ENCODE measurements at regions not wholly inside any gene's neighbourhood (a gene's known extent, or its start where the extent isn't known, plus 50 kb on each side); places are given as distances from the start of the nearest gene placed in this dataset.
"Not testable (repeated sequence)": the region's sequence is repeated elsewhere in the genome, so short reads cannot be mapped to it uniquely, and the experiment has no call there.

DNA sequence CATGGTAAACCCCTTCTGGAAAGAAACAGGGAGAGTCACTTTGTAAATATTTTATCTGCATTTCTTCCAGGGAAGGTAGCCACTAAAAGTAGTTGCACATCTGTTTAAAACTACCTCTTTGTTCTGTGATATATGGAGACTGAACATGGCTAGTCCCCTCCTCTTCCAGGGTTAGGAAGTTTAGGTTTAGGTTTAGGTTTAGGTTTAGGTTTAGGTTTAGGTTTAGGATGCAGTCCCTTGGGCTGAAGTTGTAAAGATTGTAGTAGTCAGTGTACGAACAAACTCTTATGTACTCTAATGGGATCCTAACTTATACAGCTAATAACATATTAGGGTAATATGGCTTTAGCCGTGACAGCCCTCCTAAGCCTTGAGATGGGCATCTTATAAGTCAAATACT is 880.2 kb upstream of the TMEFF2 start:
- Histone ChIP-seq H3K9ac (ENCODE audit: low read length in 2 of 2) (no peak overlapping the region), H3K36me3 (ENCODE audit: control insufficient read depth in 2 of 2, insufficient read depth in 2 of 2, low read length in 2 of 2) (no peaks in the 10 kb centered on the region), H3K27me3 (ENCODE audit: control insufficient read depth in 1 of 2, insufficient read depth in 2 of 2, low read length in 2 of 2) (no peaks in the 10 kb centered on the region), H3K9me3 (ENCODE audit: control insufficient read depth in 2 of 2, low read length in 2 of 2) (no peaks in the 10 kb centered on the region), H3K27ac (ENCODE audit: low read length) (no peak overlapping the region), H3K4me3 (ENCODE audit: low read length in 2 of 2) (no peak overlapping the region), H3K4me1 (ENCODE audit: control insufficient read depth, insufficient read depth, low read length) (no peaks in the 10 kb centered on the region)

DNA sequence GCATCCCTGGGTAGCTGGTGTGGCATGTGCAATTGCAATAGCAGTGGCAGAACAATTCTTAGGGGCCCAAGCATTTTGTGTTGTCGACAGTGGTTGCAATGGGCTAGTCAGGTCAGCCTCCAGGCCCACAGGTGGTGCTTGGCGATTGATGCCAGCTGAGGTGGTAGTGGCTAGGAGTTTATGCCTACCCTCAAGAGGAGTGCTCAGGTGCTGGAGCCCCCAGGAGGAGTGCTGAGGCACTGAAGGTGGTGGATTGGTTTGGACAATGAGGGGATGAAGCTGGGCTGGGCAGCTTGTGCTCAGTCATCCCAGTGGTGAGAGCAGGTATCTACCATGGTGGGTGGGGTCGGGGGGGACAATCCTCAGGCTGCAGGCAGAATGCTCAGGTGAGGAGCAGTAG is 877.9 kb upstream of the TMEFF2 start:
- H3K9me3 ChIP-seq (ENCODE audit: control insufficient read depth in 2 of 2, low read length in 2 of 2) = no peaks in the 10 kb centered on the region

DNA sequence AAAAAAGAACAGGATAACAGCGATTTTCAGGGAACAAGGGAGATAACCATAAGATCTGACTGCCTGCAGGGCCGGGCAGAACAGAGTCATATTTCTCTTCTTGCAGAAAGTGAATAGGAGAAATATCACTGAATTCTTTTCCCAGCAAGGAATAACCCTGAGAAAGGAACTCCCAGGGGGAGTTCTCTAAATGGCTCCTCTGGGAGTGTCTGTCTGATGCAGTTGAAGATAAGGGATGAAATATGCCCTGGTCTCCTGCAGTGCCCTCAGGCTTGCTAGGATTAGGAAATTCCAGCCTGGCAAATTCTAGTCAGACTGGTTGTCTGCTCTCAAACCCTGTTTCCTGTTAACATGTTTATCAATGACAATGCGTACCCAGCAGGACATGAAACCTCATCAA is 830.8 kb upstream of the TMEFF2 start:
- H3K4me3 ChIP-seq (ENCODE audit: low read length in 2 of 2); H3K9me3 ChIP-seq (ENCODE audit: control insufficient read depth in 2 of 2, low read length in 2 of 2); H3K9ac ChIP-seq (ENCODE audit: low read length in 2 of 2); H3K36me3 ChIP-seq (ENCODE audit: control insufficient read depth in 2 of 2, insufficient read depth in 2 of 2, low read length in 2 of 2); H3K4me1 ChIP-seq (ENCODE audit: control insufficient read depth, insufficient read depth, low read length); H3K27ac ChIP-seq (ENCODE audit: low read length); H3K27me3 ChIP-seq (ENCODE audit: control insufficient read depth in 1 of 2, insufficient read depth in 2 of 2, low read length in 2 of 2): not testable (repeated sequence)

More for the DNA sequence above, 877.9 kb upstream of the TMEFF2 start:
- H3K4me1 ChIP-seq (ENCODE audit: control insufficient read depth, insufficient read depth, low read length) = no peaks in the 10 kb centered on the region
- no peak overlapping the region for H3K9ac ChIP-seq (ENCODE audit: low read length in 2 of 2)
- no peak overlapping the region for H3K4me3 ChIP-seq (ENCODE audit: low read length in 2 of 2)
- H3K27me3 ChIP-seq (ENCODE audit: control insufficient read depth in 1 of 2, insufficient read depth in 2 of 2, low read length in 2 of 2) = no peaks in the 10 kb centered on the region
- no peak overlapping the region for H3K27ac ChIP-seq (ENCODE audit: low read length)
- no peaks in the 10 kb centered on the region for H3K36me3 ChIP-seq (ENCODE audit: control insufficient read depth in 2 of 2, insufficient read depth in 2 of 2, low read length in 2 of 2)

DNA sequence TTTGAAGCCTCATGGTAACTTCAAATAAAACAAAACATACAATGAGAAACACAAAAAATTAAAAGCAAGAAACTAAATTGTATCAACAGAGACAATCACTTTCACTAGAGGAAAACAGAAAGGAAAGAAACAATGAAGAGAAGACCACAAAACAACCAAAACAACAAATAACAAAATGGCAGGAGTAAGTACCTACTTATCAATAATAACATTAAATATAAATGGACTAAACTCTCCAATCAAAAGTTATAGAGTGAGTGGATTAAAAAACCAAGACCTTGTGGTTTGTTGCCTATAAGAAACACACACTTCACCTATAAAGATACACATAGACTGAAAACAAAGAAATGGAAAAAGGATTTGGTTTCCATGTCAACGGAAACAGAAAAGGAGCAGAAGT is 830.1 kb upstream of the TMEFF2 start:
- no peaks in the 10 kb centered on the region for H3K27me3 ChIP-seq (ENCODE audit: control insufficient read depth in 1 of 2, insufficient read depth in 2 of 2, low read length in 2 of 2)
- no peaks in the 10 kb centered on the region for H3K4me1 ChIP-seq (ENCODE audit: control insufficient read depth, insufficient read depth, low read length)
- H3K36me3 ChIP-seq (ENCODE audit: control insufficient read depth in 2 of 2, insufficient read depth in 2 of 2, low read length in 2 of 2) = no peaks in the 10 kb centered on the region
- H3K4me3 ChIP-seq (ENCODE audit: low read length in 2 of 2) = no peak overlapping the region
- H3K27ac ChIP-seq (ENCODE audit: low read length) = no peak overlapping the region
- H3K9me3 ChIP-seq (ENCODE audit: control insufficient read depth in 2 of 2, low read length in 2 of 2) = peaks cover 0 to 2% of the 10 kb centered on the region in 2 donors
- no peak overlapping the region for H3K9ac ChIP-seq (ENCODE audit: low read length in 2 of 2)

DNA sequence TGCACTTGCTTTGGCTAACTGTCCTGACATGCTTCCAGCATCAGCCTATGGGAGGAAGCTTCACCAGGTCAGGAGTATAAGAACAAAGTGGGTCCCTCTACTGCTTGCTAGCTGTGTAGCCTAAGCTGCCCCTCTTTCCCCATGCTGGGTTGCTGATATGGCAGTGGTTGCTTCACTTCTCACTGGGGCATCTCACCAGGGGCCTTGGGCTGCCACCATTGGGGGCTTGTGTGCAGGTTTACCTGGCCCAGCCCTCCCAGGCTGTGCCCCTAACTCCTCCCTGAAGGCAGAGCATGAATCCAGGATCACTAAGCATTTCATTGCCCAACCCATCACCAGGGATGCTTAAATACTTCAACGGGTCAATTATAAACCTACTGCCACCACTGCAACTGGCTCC is 817.1 kb upstream of the TMEFF2 start:
- Histone ChIP-seq H3K9ac (ENCODE audit: low read length in 2 of 2) (no peak overlapping the region), H3K4me1 (ENCODE audit: control insufficient read depth, insufficient read depth, low read length) (no peaks in the 10 kb centered on the region), H3K9me3 (ENCODE audit: control insufficient read depth in 2 of 2, low read length in 2 of 2) (no peaks in the 10 kb centered on the region), H3K4me3 (ENCODE audit: low read length in 2 of 2) (no peak overlapping the region), H3K27me3 (ENCODE audit: control insufficient read depth in 1 of 2, insufficient read depth in 2 of 2, low read length in 2 of 2) (no peaks in the 10 kb centered on the region), H3K36me3 (ENCODE audit: control insufficient read depth in 2 of 2, insufficient read depth in 2 of 2, low read length in 2 of 2) (no peaks in the 10 kb centered on the region), H3K27ac (ENCODE audit: low read length) (no peak overlapping the region)

DNA sequence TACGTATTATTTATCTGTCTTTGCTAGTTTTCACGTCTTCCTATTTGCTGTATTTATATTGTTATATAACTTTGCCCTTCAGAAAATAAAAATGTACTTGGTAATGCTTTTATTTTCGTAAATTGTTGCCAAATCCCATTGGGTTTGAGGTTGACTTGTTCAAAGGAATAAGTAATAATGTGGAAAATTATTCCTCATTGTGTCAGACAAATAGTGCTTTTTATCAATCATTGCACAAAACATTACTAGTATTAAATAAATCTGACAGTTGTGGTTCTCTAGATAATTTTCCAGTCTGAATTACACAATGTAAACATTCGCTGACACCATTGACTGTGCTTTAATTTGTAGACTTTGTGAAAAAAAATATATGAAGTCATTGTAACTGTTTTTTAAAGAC is 798.3 kb upstream of the TMEFF2 start:
- Histone ChIP-seq H3K27ac (ENCODE audit: low read length) (no peak overlapping the region), H3K4me1 (ENCODE audit: control insufficient read depth, insufficient read depth, low read length) (no peaks in the 10 kb centered on the region), H3K36me3 (ENCODE audit: control insufficient read depth in 2 of 2, insufficient read depth in 2 of 2, low read length in 2 of 2) (no peaks in the 10 kb centered on the region), H3K4me3 (ENCODE audit: low read length in 2 of 2) (no peak overlapping the region), H3K9ac (ENCODE audit: low read length in 2 of 2) (no peak overlapping the region), H3K9me3 (ENCODE audit: control insufficient read depth in 2 of 2, low read length in 2 of 2) (no peaks in the 10 kb centered on the region), H3K27me3 (ENCODE audit: control insufficient read depth in 1 of 2, insufficient read depth in 2 of 2, low read length in 2 of 2) (no peaks in the 10 kb centered on the region)

DNA sequence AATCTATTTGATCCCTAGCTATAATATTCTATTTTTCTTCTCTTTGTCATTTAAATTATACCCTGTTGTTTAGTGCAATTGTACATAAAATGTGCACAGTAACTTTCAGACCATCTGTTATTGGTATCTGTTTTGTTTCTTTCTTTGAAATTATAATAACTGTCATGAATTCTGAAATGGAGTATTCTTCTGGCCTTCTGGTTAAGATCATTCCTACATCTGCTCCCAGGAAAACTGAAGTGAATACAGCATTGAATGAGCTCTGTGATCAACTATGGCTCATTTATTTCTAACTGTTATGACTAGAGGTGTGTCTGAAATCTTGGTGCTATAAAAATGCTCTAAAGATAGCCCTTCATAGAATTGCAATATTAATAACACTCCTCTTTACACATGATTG is 788.4 kb upstream of the TMEFF2 start:
- Histone ChIP-seq H3K9me3 (ENCODE audit: control insufficient read depth in 2 of 2, low read length in 2 of 2) (no peaks in the 10 kb centered on the region), H3K4me3 (ENCODE audit: low read length in 2 of 2) (no peak overlapping the region), H3K36me3 (ENCODE audit: control insufficient read depth in 2 of 2, insufficient read depth in 2 of 2, low read length in 2 of 2) (no peaks in the 10 kb centered on the region), H3K27ac (ENCODE audit: low read length) (no peak overlapping the region), H3K4me1 (ENCODE audit: control insufficient read depth, insufficient read depth, low read length) (no peaks in the 10 kb centered on the region), H3K27me3 (ENCODE audit: control insufficient read depth in 1 of 2, insufficient read depth in 2 of 2, low read length in 2 of 2) (no peaks in the 10 kb centered on the region), H3K9ac (ENCODE audit: low read length in 2 of 2) (no peak overlapping the region)

DNA sequence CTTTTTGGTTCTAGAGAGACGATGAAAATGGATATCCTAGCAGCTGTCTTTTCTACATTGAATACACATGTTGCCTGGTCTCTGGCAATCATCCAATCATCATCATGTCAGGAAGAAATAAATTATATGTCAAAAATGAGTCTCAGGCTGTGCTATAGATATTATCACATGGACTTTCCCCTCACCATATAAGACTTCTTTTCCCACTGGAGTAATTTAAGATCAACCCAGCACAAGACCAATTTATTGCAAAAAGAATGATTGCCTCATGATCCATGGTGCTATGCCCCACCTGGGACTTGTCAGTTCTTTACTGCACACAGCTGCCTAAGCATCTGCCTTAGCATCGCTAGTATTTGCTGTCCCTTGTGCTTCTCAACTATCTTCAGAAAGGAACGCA is 783.7 kb upstream of the TMEFF2 start:
- H3K36me3 ChIP-seq (ENCODE audit: control insufficient read depth in 2 of 2, insufficient read depth in 2 of 2, low read length in 2 of 2) = no peaks in the 10 kb centered on the region
- no peaks in the 10 kb centered on the region for H3K9me3 ChIP-seq (ENCODE audit: control insufficient read depth in 2 of 2, low read length in 2 of 2)
- no peaks in the 10 kb centered on the region for H3K4me1 ChIP-seq (ENCODE audit: control insufficient read depth, insufficient read depth, low read length)
- H3K27ac ChIP-seq (ENCODE audit: low read length) = no peak overlapping the region
- H3K27me3 ChIP-seq (ENCODE audit: control insufficient read depth in 1 of 2, insufficient read depth in 2 of 2, low read length in 2 of 2) = no peaks in the 10 kb centered on the region
- H3K9ac ChIP-seq (ENCODE audit: low read length in 2 of 2) = no peak overlapping the region
- no peak overlapping the region for H3K4me3 ChIP-seq (ENCODE audit: low read length in 2 of 2)

DNA sequence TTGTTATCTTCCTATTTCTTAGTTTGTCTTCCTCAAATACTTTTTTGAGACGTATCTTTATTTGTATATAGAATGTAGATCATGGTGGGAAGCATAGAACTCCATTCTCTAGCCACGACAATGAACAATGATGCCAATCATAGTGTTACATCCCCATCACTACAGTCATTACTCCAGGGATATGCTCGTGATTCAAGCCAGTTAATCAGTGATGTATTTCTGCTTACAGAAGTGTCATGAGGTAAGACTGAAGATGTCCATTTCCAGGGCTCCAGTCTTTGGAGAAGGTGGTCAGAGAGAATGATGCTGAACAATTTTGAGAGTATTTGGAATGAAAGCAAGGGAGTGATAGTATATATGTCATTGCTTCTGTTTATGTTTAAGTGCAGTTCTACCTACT is 777.2 kb upstream of the TMEFF2 start:
- no peaks in the 10 kb centered on the region for H3K27me3 ChIP-seq (ENCODE audit: control insufficient read depth in 1 of 2, insufficient read depth in 2 of 2, low read length in 2 of 2)
- H3K9me3 ChIP-seq (ENCODE audit: control insufficient read depth in 2 of 2, low read length in 2 of 2) = no peaks in the 10 kb centered on the region
- H3K9ac ChIP-seq (ENCODE audit: low read length in 2 of 2) = no peak overlapping the region
- H3K4me3 ChIP-seq (ENCODE audit: low read length in 2 of 2) = no peak overlapping the region
- no peaks in the 10 kb centered on the region for H3K36me3 ChIP-seq (ENCODE audit: control insufficient read depth in 2 of 2, insufficient read depth in 2 of 2, low read length in 2 of 2)
- no peak overlapping the region for H3K27ac ChIP-seq (ENCODE audit: low read length)
- no peaks in the 10 kb centered on the region for H3K4me1 ChIP-seq (ENCODE audit: control insufficient read depth, insufficient read depth, low read length)

DNA sequence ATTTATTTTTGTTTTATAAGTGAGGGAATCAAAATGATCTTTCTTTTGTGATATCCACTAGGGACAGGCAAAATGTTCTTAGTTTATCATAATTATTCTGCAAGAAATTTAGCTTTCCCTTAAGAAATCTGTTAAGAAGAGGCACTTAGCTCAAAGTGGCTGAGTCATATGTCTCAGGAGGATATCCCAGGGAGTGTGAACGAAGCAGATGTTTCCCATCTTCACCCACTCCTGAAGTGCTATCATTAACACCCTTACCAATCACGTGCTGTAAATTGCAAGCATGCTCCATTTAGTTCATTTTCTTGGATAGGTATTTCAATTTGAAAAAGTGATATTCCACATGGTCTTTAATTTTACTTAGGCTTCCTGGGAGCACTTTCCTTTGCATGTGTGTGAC is 774.3 kb upstream of the TMEFF2 start:
- Histone ChIP-seq H3K4me1 (ENCODE audit: control insufficient read depth, insufficient read depth, low read length) (no peaks in the 10 kb centered on the region), H3K4me3 (ENCODE audit: low read length in 2 of 2) (no peak overlapping the region), H3K9me3 (ENCODE audit: control insufficient read depth in 2 of 2, low read length in 2 of 2) (no peaks in the 10 kb centered on the region), H3K27ac (ENCODE audit: low read length) (no peak overlapping the region), H3K36me3 (ENCODE audit: control insufficient read depth in 2 of 2, insufficient read depth in 2 of 2, low read length in 2 of 2) (no peaks in the 10 kb centered on the region), H3K9ac (ENCODE audit: low read length in 2 of 2) (no peak overlapping the region), H3K27me3 (ENCODE audit: control insufficient read depth in 1 of 2, insufficient read depth in 2 of 2, low read length in 2 of 2) (no peaks in the 10 kb centered on the region)

DNA sequence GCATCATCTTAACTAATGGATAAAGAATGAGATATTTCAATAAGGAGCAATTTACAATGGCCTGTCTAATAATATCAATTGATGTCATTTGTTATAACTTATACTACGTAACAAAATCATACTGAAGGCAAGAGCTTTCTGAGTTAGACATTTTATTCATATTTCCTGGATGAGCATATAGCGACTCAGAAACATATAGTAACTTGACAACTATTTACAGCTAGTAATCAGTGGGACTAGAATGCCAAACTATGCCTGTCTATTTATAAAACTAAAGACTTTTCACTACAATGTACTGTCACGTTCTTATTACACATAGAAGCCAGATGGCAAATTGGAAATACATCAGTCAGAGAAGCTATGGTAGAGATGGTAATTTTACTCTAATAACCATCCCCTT is 766.2 kb upstream of the TMEFF2 start:
- H3K27ac ChIP-seq (ENCODE audit: low read length) = no peak overlapping the region
- H3K4me1 ChIP-seq (ENCODE audit: control insufficient read depth, insufficient read depth, low read length) = no peaks in the 10 kb centered on the region
- H3K27me3 ChIP-seq (ENCODE audit: control insufficient read depth in 1 of 2, insufficient read depth in 2 of 2, low read length in 2 of 2) = no peaks in the 10 kb centered on the region
- no peaks in the 10 kb centered on the region for H3K9me3 ChIP-seq (ENCODE audit: control insufficient read depth in 2 of 2, low read length in 2 of 2)
- H3K4me3 ChIP-seq (ENCODE audit: low read length in 2 of 2) = no peak overlapping the region
- H3K36me3 ChIP-seq (ENCODE audit: control insufficient read depth in 2 of 2, insufficient read depth in 2 of 2, low read length in 2 of 2) = no peaks in the 10 kb centered on the region
- H3K9ac ChIP-seq (ENCODE audit: low read length in 2 of 2) = no peak overlapping the region

DNA sequence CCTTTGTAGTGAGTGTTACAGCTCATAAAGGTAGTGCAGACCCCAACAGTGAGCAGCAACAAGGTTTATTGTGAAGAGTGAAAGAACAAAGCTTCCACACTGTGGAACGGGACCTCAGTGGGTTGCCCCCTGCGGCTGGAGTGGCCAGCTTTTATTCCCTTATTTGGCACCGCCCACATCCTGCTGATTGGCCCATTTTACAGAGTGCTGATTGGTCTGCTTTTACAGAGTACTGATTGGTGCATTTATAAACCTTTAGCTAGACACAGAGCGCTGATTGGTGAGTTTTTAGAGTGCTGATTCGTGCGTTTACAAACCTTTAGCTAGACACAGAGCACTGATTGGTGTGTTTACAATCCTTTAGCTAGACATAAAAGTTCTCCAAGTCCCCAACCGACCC is 763.9 kb upstream of the TMEFF2 start:
- H3K27me3 ChIP-seq (ENCODE audit: control insufficient read depth in 1 of 2, insufficient read depth in 2 of 2, low read length in 2 of 2); H3K4me1 ChIP-seq (ENCODE audit: control insufficient read depth, insufficient read depth, low read length); H3K9ac ChIP-seq (ENCODE audit: low read length in 2 of 2); H3K36me3 ChIP-seq (ENCODE audit: control insufficient read depth in 2 of 2, insufficient read depth in 2 of 2, low read length in 2 of 2); H3K27ac ChIP-seq (ENCODE audit: low read length); H3K4me3 ChIP-seq (ENCODE audit: low read length in 2 of 2); H3K9me3 ChIP-seq (ENCODE audit: control insufficient read depth in 2 of 2, low read length in 2 of 2): not testable (repeated sequence)

Data from stomach smooth muscle (tissue), 2 donors.